ENCODE measurements at regions not wholly inside any gene's neighbourhood (a gene's known extent, or its start where the extent isn't known, plus 50 kb on each side); places are given as distances from the start of the nearest gene placed in this dataset.

- 86% methylated on average over 5 of the region's 6 CpGs for WGBS
- Histone ChIP-seq H2AFZ (ENCODE audit: low read depth, low read length) (no peak overlapping the region), H2BK120ac (ENCODE audit: low read depth, low read length) (no peak overlapping the region), H3K4ac (ENCODE audit: low read depth in 1 of 2, low read length in 2 of 2) (no peak overlapping the region), H3K36me3 (ENCODE audit: control insufficient read depth in 1 of 2, insufficient read depth in 2 of 2, low read depth in 1 of 2, low read length in 2 of 2) (no peaks in the 10 kb centered on the region), H4K8ac (ENCODE audit: low read length) (no peak overlapping the region), H4K91ac (ENCODE audit: low read length) (no peak overlapping the region), H3K27me3 (ENCODE audit: control insufficient read depth in 1 of 2, insufficient read depth in 1 of 2, low read length in 2 of 2) (peaks cover 3 to 8% of the 10 kb centered on the region in 2 experiments), H3K9ac (ENCODE audit: low read length) (no peak overlapping the region), H2BK15ac (ENCODE audit: low read depth, poor library complexity, severe bottlenecking) (no peak overlapping the region), H3K4me2 (ENCODE audit: low read length, poor library complexity, severe bottlenecking) (no peak overlapping the region), H3K9me3 (ENCODE audit: control insufficient read depth, low read length) (no peaks in the 10 kb centered on the region), H3K4me3 (ENCODE audit: insufficient read depth in 1 of 2, low read depth in 1 of 2, low read length in 2 of 2) (no peak overlapping the region), H3K18ac (ENCODE audit: low read depth in 1 of 2, low read length in 2 of 2) (no peak overlapping the region), H2AK5ac (ENCODE audit: low read length, severe bottlenecking) (peak overlapping the region; percentile 58), H3K14ac (ENCODE audit: low read length in 2 of 2) (no peak overlapping the region), H2BK12ac (ENCODE audit: low read length in 2 of 2) (no peak overlapping the region), H3K23ac (ENCODE audit: low read length in 2 of 2) (no peak overlapping the region), H2BK5ac (ENCODE audit: low read depth, low read length, poor library complexity, severe bottlenecking) (no peak overlapping the region), H3K27ac (ENCODE audit: low read length, poor library complexity, severe bottlenecking) (peak overlapping the region; percentile 32), H3K79me1 (replicated peaks; ENCODE audit: low read length, poor library complexity, severe bottlenecking) (no peaks in the 10 kb centered on the region), H3K4me1 (ENCODE audit: control insufficient read depth, insufficient read depth, low read depth, low read length) (peaks cover 11% of the 10 kb centered on the region)
- DNase-seq = no peak
These were observed 117.4 kb upstream of the ATP1A1 start for GRCh38 chr1:116255486-116256285.

- Histone ChIP-seq H3K18ac (ENCODE audit: low read depth in 1 of 2, low read length in 2 of 2) (no peak overlapping the region), H2AFZ (ENCODE audit: low read depth, low read length) (no peak overlapping the region), H3K4ac (ENCODE audit: low read depth in 1 of 2, low read length in 2 of 2) (no peak overlapping the region), H3K23ac (ENCODE audit: low read length in 2 of 2) (no peak overlapping the region), H3K9me3 (ENCODE audit: control insufficient read depth, low read length) (no peaks in the 10 kb centered on the region), H3K36me3 (ENCODE audit: control insufficient read depth in 1 of 2, insufficient read depth in 2 of 2, low read depth in 1 of 2, low read length in 2 of 2) (no peaks in the 10 kb centered on the region), H4K8ac (ENCODE audit: low read length) (no peak overlapping the region), H2AK5ac (ENCODE audit: low read length, severe bottlenecking) (no peak overlapping the region), H3K9ac (ENCODE audit: low read length) (no peak overlapping the region), H2BK12ac (ENCODE audit: low read length in 2 of 2) (no peak overlapping the region), H3K4me2 (ENCODE audit: low read length, poor library complexity, severe bottlenecking) (no peak overlapping the region), H2BK120ac (ENCODE audit: low read depth, low read length) (no peak overlapping the region), H3K27ac (ENCODE audit: low read length, poor library complexity, severe bottlenecking) (no peak overlapping the region), H2BK15ac (ENCODE audit: low read depth, poor library complexity, severe bottlenecking) (no peak overlapping the region), H3K79me1 (replicated peaks; ENCODE audit: low read length, poor library complexity, severe bottlenecking) (no peaks in the 10 kb centered on the region), H2BK5ac (ENCODE audit: low read depth, low read length, poor library complexity, severe bottlenecking) (no peak overlapping the region), H3K27me3 (ENCODE audit: control insufficient read depth in 1 of 2, insufficient read depth in 1 of 2, low read length in 2 of 2) (peaks cover 4 to 13% of the 10 kb centered on the region in 2 experiments), H3K4me3 (ENCODE audit: insufficient read depth in 1 of 2, low read depth in 1 of 2, low read length in 2 of 2) (no peak overlapping the region), H4K91ac (ENCODE audit: low read length) (no peak overlapping the region), H3K4me1 (ENCODE audit: control insufficient read depth, insufficient read depth, low read depth, low read length) (peaks cover 11% of the 10 kb centered on the region), H3K14ac (ENCODE audit: low read length in 2 of 2) (no peak overlapping the region)
- 56% methylated on average over 2 of the region's 2 CpGs for WGBS
- no peak for DNase-seq
These were observed 116.8 kb upstream of the ATP1A1 start for GRCh38 chr1:116256286-116256649.

- Histone ChIP-seq H2BK120ac (ENCODE audit: low read depth, low read length) (no peak overlapping the region), H3K4me1 (ENCODE audit: control insufficient read depth, insufficient read depth, low read depth, low read length) (peaks cover 11% of the 10 kb centered on the region), H3K14ac (ENCODE audit: low read length in 2 of 2) (no peak overlapping the region), H3K9me3 (ENCODE audit: control insufficient read depth, low read length) (no peaks in the 10 kb centered on the region), H4K8ac (ENCODE audit: low read length) (no peak overlapping the region), H2BK5ac (ENCODE audit: low read depth, low read length, poor library complexity, severe bottlenecking) (no peak overlapping the region), H3K4ac (ENCODE audit: low read depth in 1 of 2, low read length in 2 of 2) (no peak overlapping the region), H3K27me3 (ENCODE audit: control insufficient read depth in 1 of 2, insufficient read depth in 1 of 2, low read length in 2 of 2) (peaks cover 5 to 19% of the 10 kb centered on the region in 2 experiments), H4K91ac (ENCODE audit: low read length) (no peak overlapping the region), H2AFZ (ENCODE audit: low read depth, low read length) (no peak overlapping the region), H3K79me1 (replicated peaks; ENCODE audit: low read length, poor library complexity, severe bottlenecking) (no peaks in the 10 kb centered on the region), H2AK5ac (ENCODE audit: low read length, severe bottlenecking) (peak overlapping the region; percentile 23), H3K18ac (ENCODE audit: low read depth in 1 of 2, low read length in 2 of 2) (no peak overlapping the region), H3K4me3 (ENCODE audit: insufficient read depth in 1 of 2, low read depth in 1 of 2, low read length in 2 of 2) (no peak overlapping the region), H2BK12ac (ENCODE audit: low read length in 2 of 2) (no peak overlapping the region), H3K23ac (ENCODE audit: low read length in 2 of 2) (no peak overlapping the region), H2BK15ac (ENCODE audit: low read depth, poor library complexity, severe bottlenecking) (no peak overlapping the region), H3K9ac (ENCODE audit: low read length) (no peak overlapping the region), H3K4me2 (ENCODE audit: low read length, poor library complexity, severe bottlenecking) (no peak overlapping the region), H3K36me3 (ENCODE audit: control insufficient read depth in 1 of 2, insufficient read depth in 2 of 2, low read depth in 1 of 2, low read length in 2 of 2) (no peaks in the 10 kb centered on the region), H3K27ac (ENCODE audit: low read length, poor library complexity, severe bottlenecking) (no peak overlapping the region)
- whole genome bisulfite sequencing = 87% methylated on average over 3 of the region's 3 CpGs
- no peak for DNase-seq
These were observed 116.2 kb upstream of the ATP1A1 start for GRCh38 chr1:116256875-116257274.

- 91% methylated on average over 3 of the region's 3 CpGs for WGBS
These were observed 115.7 kb upstream of the ATP1A1 start for GRCh38 chr1:116257341-116257767.

More at GRCh38 chr1:116257341-116257767, 115.7 kb upstream of the ATP1A1 start:
- Histone ChIP-seq H3K14ac (ENCODE audit: low read length in 2 of 2) (no peak overlapping the region), H3K36me3 (ENCODE audit: control insufficient read depth in 1 of 2, insufficient read depth in 2 of 2, low read depth in 1 of 2, low read length in 2 of 2) (no peaks in the 10 kb centered on the region), H3K4me2 (ENCODE audit: low read length, poor library complexity, severe bottlenecking) (no peak overlapping the region), H3K9ac (ENCODE audit: low read length) (no peak overlapping the region), H2BK120ac (ENCODE audit: low read depth, low read length) (no peak overlapping the region), H4K8ac (ENCODE audit: low read length) (no peak overlapping the region), H3K4me3 (ENCODE audit: insufficient read depth in 1 of 2, low read depth in 1 of 2, low read length in 2 of 2) (no peak overlapping the region), H3K4me1 (ENCODE audit: control insufficient read depth, insufficient read depth, low read depth, low read length) (peaks cover 11% of the 10 kb centered on the region), H3K9me3 (ENCODE audit: control insufficient read depth, low read length) (no peaks in the 10 kb centered on the region), H3K4ac (ENCODE audit: low read depth in 1 of 2, low read length in 2 of 2) (no peak overlapping the region), H2AFZ (ENCODE audit: low read depth, low read length) (no peak overlapping the region), H4K91ac (ENCODE audit: low read length) (no peak overlapping the region), H3K27me3 (ENCODE audit: control insufficient read depth in 1 of 2, insufficient read depth in 1 of 2, low read length in 2 of 2) (peaks cover 10 to 24% of the 10 kb centered on the region in 2 experiments), H2BK5ac (ENCODE audit: low read depth, low read length, poor library complexity, severe bottlenecking) (no peak overlapping the region), H3K79me1 (replicated peaks; ENCODE audit: low read length, poor library complexity, severe bottlenecking) (no peaks in the 10 kb centered on the region), H3K23ac (ENCODE audit: low read length in 2 of 2) (no peak overlapping the region), H3K18ac (ENCODE audit: low read depth in 1 of 2, low read length in 2 of 2) (no peak overlapping the region), H3K27ac (ENCODE audit: low read length, poor library complexity, severe bottlenecking) (no peak overlapping the region), H2AK5ac (ENCODE audit: low read length, severe bottlenecking) (no peak overlapping the region), H2BK15ac (ENCODE audit: low read depth, poor library complexity, severe bottlenecking) (no peak overlapping the region), H2BK12ac (ENCODE audit: low read length in 2 of 2) (no peak overlapping the region)
- DNase-seq = no peak

Measured in mesenchymal stem cell (in vitro differentiated cells and primary cell).